ENCODE measurements at regions not wholly inside any gene's neighbourhood (a gene's known extent, or its start where the extent isn't known, plus 50 kb on each side); places are given as distances from the start of the nearest gene placed in this dataset.
"Not testable (repeated sequence)": the region's sequence is repeated elsewhere in the genome, so short reads cannot be mapped to it uniquely, and the experiment has no call there.

DNA sequence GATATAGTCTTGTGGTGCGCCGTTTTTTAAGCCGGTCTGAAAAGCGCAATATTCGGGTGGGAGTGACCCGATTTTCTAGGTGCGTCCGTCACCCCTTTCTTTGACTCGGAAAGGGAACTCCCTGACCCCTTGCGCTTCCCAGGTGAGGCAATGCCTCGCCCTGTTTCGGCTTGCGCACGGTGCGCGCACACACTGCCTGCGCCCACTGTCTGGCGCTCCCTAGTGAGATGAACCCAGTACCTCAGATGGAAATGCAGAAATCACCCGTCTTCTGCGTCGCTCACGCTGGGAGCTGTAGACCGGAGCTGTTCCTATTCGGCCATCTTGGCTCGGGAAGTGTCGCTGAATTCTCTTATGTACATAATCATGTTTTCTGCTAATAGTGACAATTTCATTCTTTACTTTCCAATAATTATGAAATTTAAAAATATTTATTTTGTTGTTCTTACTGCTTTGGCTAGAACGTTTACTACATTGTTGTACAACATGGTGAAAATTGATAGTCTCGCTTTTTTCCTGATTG is 61.2 kb upstream of the MINDY3 start:
- in situ Hi-C loops (cut with MboI; ENCODE audit: low pct_ligation_motif_present in 1 of 4, low pct_unique_long_range_greater_than_20kb in 1 of 4, low sequenced_read_pairs in 3 of 4); H3K27ac ChIP-seq; H3K36me3 ChIP-seq; intact Hi-C loops (cut with DNase I; ENCODE audit: low total_unique reads); H3K4me1 ChIP-seq; H3K27me3 ChIP-seq; H3K4me3 ChIP-seq; H3K9me3 ChIP-seq; DNase-seq: not testable (repeated sequence)
- WGBS, 2 donors (ENCODE audit: low coverage in 1 of 2), result 93 to 97% methylated on average over 5 to 28 of the region's 28 CpGs

DNA sequence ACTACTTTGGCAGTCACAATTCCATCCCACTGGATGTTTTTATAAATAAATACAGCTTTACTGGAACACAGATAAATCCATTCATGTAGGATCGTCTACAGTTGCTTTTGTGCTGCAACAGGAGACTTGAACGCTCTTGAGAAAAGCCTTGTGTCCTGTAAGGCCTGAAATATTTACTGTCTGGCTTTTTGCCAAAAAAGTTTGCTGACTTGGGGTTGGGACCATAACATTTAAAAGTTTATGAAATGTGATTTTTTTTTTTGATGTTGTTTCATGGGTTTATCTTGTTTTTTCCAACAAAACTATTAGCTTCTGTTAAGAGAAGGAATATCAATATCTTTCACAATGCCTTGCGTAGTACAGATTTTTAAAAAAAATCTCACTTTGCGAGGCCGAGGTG is 71.1 kb upstream of the MINDY3 start:
- intact Hi-C loops (cut with DNase I; ENCODE audit: low total_unique reads) (no loop called here), in situ Hi-C loops (cut with MboI; ENCODE audit: low pct_ligation_motif_present in 1 of 4, low pct_unique_long_range_greater_than_20kb in 1 of 4, low sequenced_read_pairs in 3 of 4) (no loop called here)
- DNase-seq, result no peak
- no peak for TF ChIP-seq POLR2AphosphoS5 (IDR thresholded peaks at IDR 0.05)
- no peak for TF ChIP-seq EP300 (IDR thresholded peaks at IDR 0.05; ENCODE audit: low read depth)
- TF ChIP-seq, protein P1, sequence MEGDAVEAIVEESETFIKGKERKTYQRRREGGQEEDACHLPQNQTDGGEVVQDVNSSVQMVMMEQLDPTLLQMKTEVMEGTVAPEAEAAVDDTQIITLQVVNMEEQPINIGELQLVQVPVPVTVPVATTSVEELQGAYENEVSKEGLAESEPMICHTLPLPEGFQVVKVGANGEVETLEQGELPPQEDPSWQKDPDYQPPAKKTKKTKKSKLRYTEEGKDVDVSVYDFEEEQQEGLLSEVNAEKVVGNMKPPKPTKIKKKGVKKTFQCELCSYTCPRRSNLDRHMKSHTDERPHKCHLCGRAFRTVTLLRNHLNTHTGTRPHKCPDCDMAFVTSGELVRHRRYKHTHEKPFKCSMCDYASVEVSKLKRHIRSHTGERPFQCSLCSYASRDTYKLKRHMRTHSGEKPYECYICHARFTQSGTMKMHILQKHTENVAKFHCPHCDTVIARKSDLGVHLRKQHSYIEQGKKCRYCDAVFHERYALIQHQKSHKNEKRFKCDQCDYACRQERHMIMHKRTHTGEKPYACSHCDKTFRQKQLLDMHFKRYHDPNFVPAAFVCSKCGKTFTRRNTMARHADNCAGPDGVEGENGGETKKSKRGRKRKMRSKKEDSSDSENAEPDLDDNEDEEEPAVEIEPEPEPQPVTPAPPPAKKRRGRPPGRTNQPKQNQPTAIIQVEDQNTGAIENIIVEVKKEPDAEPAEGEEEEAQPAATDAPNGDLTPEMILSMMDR (IDR thresholded peaks at IDR 0.05), result no peak
- TF ChIP-seq POLR2A (IDR thresholded peaks at IDR 0.05), result no peak
- H3K4me1 ChIP-seq, result no peaks in the 10 kb centered on the region
- H3K4me3 ChIP-seq, result no peak overlapping the region
- H3K27me3 ChIP-seq, result no peaks in the 10 kb centered on the region
- H3K9me3 ChIP-seq, result no peaks in the 10 kb centered on the region
- H3K27ac ChIP-seq, result no peak overlapping the region
- 84 to 94% methylated on average over 3 to 5 of the region's 5 CpGs for WGBS, 2 donors (ENCODE audit: low coverage in 1 of 2)
- H3K36me3 ChIP-seq, result no peaks in the 10 kb centered on the region

DNA sequence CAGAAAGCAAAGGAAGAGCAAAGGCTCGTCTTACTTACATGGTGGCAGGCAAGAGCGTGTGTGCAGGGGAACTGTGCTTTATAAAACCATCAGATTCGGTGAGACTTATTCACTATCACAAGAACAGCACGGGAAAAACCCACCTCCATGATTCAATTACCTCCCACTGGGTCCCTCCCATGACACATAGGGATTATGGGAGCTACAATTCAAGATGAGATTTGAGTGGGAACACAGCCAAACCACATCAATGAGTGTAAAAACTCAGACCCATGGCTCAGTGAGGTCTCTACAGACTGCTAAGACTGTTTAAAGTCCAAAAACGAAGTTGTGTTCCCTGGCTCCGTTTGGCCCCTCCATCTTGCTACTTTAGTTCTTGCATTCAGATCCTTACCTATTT is 79.2 kb upstream of the MINDY3 start:
- H3K27me3 ChIP-seq; DNase-seq; H3K9me3 ChIP-seq; H3K27ac ChIP-seq; H3K4me3 ChIP-seq; H3K4me1 ChIP-seq; intact Hi-C loops (cut with DNase I; ENCODE audit: low total_unique reads); in situ Hi-C loops (cut with MboI; ENCODE audit: low pct_ligation_motif_present in 1 of 4, low pct_unique_long_range_greater_than_20kb in 1 of 4, low sequenced_read_pairs in 3 of 4); H3K36me3 ChIP-seq: not testable (repeated sequence)
- WGBS, 2 donors (ENCODE audit: low coverage in 1 of 2), result 40 to 50% methylated on average over 1 to 6 of the region's 6 CpGs

DNA sequence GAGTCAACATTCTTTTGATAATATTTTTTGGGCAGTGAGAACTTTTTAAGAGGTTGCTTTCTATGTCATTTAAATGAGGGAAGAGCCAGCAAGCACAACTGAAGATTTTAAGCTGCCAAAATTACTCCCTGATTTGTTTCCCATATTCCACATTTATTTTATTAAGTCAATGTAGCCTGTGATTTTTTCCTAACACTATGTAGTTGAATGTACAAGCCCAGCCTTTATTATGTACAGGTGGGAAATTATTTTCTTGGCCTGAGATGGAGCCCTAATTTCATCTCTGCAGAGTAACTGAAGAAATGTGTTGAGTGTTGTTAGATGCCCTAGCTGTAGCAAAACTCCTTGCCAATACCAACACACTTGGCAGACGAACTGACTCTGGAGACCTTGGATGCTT is 83.1 kb upstream of the MINDY3 start:
- H3K27ac ChIP-seq, result no peak overlapping the region
- no peak overlapping the region for H3K4me3 ChIP-seq
- TF ChIP-seq EP300 (IDR thresholded peaks at IDR 0.05; ENCODE audit: low read depth), result no peak
- no peak for TF ChIP-seq POLR2AphosphoS5 (IDR thresholded peaks at IDR 0.05)
- 63% methylated on average over 1 of the region's 1 CpG; no CpG with 5 or more reads in 1 of the 2 donors for WGBS, 2 donors (ENCODE audit: low coverage in 1 of 2)
- peaks cover 0 to 3% of the 10 kb centered on the region in 2 donors for H3K9me3 ChIP-seq
- H3K4me1 ChIP-seq, result no peaks in the 10 kb centered on the region
- intact Hi-C loops (cut with DNase I; ENCODE audit: low total_unique reads), result no loop called here
- in situ Hi-C loops (cut with MboI; ENCODE audit: low pct_ligation_motif_present in 1 of 4, low pct_unique_long_range_greater_than_20kb in 1 of 4, low sequenced_read_pairs in 3 of 4), result no loop called here
- H3K27me3 ChIP-seq, result no peaks in the 10 kb centered on the region
- no peak for DNase-seq
- H3K36me3 ChIP-seq, result no peaks in the 10 kb centered on the region

DNA sequence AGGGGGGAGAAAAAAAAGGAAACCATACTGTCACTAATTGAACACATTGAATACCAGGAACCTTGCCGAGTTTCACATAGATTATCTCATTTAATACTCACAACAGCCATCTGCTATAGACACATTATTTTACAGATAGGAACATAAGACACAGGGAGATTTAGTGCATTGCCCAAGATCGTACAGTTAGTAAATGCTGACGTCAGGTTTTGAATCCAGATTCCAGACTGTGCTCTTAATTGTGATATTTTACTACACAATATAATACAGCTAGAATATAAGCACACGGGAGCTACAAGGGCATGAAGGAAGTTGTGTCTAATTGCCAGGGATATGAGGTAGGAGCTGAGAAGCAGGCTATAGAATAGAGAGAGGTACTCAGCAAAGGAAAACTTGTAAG is 93.9 kb upstream of the MINDY3 start:
- DNase-seq, result no peak
- intact Hi-C loops (cut with DNase I; ENCODE audit: low total_unique reads) (no loop called here), in situ Hi-C loops (cut with MboI; ENCODE audit: low pct_ligation_motif_present in 1 of 4, low pct_unique_long_range_greater_than_20kb in 1 of 4, low sequenced_read_pairs in 3 of 4) (no loop called here)
- Histone ChIP-seq H3K9me3 (no peaks in the 10 kb centered on the region), H3K27ac (no peak overlapping the region), H3K36me3 (no peaks in the 10 kb centered on the region), H3K4me3 (no peak overlapping the region), H3K4me1 (no peaks in the 10 kb centered on the region), H3K27me3 (no peaks in the 10 kb centered on the region)
- TF ChIP-seq, protein P1 (IDR thresholded peaks at IDR 0.05), result no peak
- TF ChIP-seq POLR2A (IDR thresholded peaks at IDR 0.05), result no peak
- no peak for TF ChIP-seq EP300 (IDR thresholded peaks at IDR 0.05; ENCODE audit: low read depth)
- TF ChIP-seq POLR2AphosphoS5 (IDR thresholded peaks at IDR 0.05), result no peak
- WGBS, 2 donors (ENCODE audit: low coverage in 1 of 2), result 81 to 82% methylated on average over 4 of the region's 4 CpGs

DNA sequence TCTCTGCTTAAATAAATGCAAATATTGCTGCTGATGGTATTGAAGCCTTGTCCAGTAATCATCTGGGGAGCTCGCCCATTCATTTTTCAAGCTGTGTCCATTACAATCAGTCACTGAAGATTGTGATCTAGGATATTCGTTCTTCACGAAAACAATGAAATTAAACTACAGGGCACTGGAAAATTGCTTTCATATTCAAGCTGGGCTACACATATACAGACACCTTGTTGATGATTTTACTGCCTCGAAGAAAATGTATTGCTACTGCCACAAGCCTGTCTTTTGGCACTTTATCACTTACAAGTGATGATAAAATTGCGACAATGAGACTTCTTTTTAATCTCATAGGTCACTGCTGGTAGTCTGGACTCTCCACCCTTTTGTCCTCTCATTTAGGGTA is 100.0 kb upstream of the MINDY3 start:
- H3K4me1 ChIP-seq, result no peaks in the 10 kb centered on the region
- intact Hi-C loops (cut with DNase I; ENCODE audit: low total_unique reads), result no loop called here
- no peaks in the 10 kb centered on the region for H3K27me3 ChIP-seq
- in situ Hi-C loops (cut with MboI; ENCODE audit: low pct_ligation_motif_present in 1 of 4, low pct_unique_long_range_greater_than_20kb in 1 of 4, low sequenced_read_pairs in 3 of 4), result no loop called here
- H3K9me3 ChIP-seq, result no peaks in the 10 kb centered on the region
- H3K27ac ChIP-seq, result no peak overlapping the region
- TF ChIP-seq POLR2A (IDR thresholded peaks at IDR 0.05) (no peak), POLR2AphosphoS5 (IDR thresholded peaks at IDR 0.05) (no peak)
- H3K4me3 ChIP-seq, result no peak overlapping the region
- no peaks in the 10 kb centered on the region for H3K36me3 ChIP-seq
- no peak for DNase-seq
- 62 to 69% methylated on average over 5 of the region's 5 CpGs for WGBS, 2 donors (ENCODE audit: low coverage in 1 of 2)

DNA sequence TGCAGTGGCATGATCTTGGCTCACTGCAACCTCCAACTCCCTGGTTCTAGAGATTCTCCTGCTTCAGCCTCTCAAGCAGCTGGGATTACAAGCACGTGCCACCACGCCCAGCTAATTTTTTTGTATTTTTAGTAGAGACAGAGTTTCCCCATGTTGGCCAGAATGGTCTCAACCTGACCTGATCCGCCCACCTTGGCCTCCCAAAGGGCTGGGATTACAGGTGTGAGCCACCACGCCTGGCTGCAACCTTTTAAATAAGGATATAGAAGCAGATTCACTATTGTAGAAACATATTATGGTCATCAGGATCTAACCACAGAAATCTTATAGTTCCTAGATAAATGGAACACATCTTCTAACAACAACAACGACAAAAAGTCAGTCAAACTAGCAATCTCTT is 112.4 kb upstream of the MINDY3 start:
- H3K9me3 ChIP-seq; H3K4me1 ChIP-seq; H3K36me3 ChIP-seq; intact Hi-C loops (cut with DNase I; ENCODE audit: low total_unique reads); H3K4me3 ChIP-seq; DNase-seq; H3K27ac ChIP-seq; H3K27me3 ChIP-seq; in situ Hi-C loops (cut with MboI; ENCODE audit: low pct_ligation_motif_present in 1 of 4, low pct_unique_long_range_greater_than_20kb in 1 of 4, low sequenced_read_pairs in 3 of 4): not testable (repeated sequence)
- 66 to 68% methylated on average over 5 of the region's 5 CpGs for WGBS, 2 donors (ENCODE audit: low coverage in 1 of 2)
